NCI-H1436 treated with DMSO at 0.1 percent for 48 hours (cell line): ENCODE measurements at regions not wholly inside any gene's neighbourhood (a gene's known extent, or its start where the extent isn't known, plus 50 kb on each side); places are given as distances from the start of the nearest gene placed in this dataset.

ENCODE experiments used
- DNase-seq: peaks from one replicate; lab custom pipeline; 2025; lab: John Stamatoyannopoulos, UW

DNA sequence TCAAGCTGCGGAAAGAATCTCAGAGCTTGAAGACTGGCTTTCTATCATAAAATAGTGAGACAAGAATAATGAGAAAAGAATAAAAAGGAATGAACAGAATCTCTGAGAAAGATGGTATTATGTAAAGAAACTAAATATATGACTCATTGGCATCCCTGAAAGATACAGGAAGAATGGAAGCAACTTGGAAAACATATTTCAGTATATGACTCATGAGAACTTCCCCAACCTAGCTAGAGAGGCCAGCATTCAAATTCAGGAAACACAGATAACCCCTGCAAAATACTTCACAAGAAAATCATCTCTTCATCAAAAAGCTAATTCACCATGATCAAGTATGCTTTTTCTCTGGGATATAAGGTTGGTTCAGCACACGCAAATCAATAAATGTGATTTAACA lies 2318.0 kb downstream of the PCDH9 start:
- no peak for DNase-seq

DNA sequence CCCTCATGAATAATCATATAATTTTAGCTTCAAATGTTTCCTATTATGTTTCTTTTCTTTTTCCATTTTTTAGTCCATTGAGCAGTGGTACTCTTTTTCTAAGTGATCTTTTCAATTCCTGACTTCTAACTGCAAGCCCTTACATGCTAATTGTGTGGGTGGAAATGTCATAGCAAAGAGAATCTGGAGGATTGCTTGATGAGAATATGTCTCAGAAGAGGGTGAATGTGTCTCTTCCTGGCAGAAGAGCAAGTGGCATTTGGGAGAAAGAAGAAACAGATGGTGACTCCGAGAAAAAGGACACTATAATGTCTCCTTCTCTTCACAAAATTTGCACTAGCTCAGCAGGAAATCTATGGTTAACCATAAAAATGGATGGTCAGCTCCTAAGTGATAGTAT lies 2320.0 kb downstream of the PCDH9 start:
- no peak for DNase-seq

DNA sequence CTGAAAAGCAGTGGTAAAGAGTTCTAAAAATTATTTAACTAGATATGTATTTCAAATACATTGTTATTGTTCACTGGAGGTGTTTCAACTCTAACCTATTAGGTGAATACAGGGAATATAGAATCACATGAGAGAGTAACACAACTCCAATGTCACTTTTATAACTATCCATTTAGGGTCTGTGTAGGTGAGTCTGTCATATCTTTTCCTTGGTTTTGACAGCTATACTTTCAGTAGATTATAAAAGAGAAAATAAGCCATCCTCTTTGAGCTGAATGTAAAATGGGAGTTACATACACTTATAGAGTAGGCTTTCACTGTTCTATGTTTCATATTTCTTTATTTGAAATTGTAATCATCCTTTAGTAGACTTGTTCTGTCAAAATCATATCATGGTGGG lies 2321.0 kb downstream of the PCDH9 start:
- DNase-seq = no peak

DNA sequence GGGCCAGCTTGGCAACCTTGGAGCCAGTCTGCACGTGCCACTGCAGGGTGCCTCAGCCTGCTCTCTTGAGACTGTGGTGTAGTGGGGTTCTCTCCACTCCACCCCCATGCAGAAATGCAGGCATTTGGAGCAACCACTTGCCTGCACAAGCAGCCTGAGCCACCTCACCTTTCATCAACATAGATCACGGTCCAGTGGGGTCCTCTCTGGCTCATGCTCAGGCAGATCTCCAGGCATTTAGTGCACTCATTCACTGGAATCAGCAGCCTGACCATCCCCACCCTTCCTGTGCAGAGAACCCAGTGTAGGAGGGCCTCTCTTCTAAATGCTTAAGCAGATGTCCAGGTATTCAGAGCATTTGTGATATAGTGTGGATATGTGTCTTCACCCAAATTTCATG lies 2330.1 kb downstream of the PCDH9 start:
- no peak for DNase-seq

DNA sequence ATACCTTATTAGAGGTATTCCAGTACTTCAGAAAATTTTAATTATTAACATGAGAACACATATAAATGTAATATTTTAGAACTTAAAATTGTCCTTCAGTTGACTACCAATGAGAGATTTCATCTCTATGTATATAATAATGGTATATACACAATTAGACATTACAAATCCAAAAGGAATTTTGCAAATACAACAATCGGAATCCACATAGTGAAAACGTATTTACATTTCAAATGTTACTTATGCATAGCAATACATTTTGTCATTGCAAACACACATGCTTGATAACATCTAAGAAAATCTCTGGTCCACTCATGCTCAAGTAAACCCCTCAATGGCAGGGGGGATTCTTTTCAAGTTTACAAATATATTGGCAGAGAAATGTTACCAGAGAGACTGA lies 2345.2 kb downstream of the PCDH9 start:
- DNase-seq = no peak

DNA sequence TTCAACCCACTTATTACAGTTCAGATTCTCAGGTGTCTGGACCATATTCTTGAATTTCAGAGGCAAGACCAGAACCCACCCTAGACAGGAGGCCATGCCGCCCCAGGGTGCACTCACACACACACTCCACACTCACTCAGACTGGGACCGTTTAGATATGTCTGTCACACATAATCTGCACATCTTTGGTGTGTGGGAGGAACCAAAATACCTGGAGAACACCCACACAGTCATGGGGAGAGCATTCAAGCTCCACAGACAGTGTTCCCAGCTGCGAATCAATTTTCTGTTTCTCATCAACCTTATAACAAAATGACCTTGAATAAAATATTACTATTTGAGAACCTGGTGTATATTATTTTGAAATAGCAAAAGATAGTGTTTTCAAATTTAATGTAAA lies 2353.0 kb downstream of the PCDH9 start:
- no peak for DNase-seq

DNA sequence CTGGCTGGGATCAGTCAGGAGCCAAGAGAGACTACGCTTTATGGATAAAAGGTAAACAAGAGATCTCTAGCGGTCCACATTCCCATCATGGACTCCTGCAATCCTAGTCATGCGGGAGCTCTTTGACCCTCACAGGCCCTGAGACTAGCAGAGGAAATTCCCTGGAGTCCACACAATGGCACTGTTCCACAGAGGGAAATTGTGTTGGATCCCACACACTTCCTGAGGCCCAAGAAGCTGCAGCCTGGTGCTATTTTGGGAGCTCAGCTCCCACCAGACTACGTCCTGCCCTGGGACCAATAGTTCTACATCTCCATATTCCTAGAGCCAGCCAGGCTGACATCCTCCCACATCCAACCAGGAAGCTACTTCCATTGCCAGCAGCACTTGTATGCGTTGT lies 2358.4 kb downstream of the PCDH9 start:
- no peak for DNase-seq

DNA sequence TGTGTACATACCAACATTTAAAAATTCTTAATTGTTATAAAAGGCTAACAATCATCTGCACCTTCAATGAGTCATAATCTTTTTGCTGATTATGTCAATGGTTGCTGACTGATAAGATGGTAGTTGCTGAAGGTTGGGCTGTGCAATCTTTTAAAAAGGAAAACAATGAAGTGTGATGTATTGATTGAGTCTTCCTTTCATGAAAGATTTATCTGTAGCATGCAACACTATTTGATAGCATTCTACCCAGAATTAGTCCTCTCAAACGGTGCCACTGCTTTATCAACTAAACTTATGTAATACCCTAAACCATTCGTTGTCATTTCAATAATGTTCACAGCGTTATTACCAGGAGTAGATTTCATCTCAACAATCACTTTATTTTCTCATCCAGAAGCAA lies 2360.6 kb downstream of the PCDH9 start:
- DNase-seq = no peak

DNA sequence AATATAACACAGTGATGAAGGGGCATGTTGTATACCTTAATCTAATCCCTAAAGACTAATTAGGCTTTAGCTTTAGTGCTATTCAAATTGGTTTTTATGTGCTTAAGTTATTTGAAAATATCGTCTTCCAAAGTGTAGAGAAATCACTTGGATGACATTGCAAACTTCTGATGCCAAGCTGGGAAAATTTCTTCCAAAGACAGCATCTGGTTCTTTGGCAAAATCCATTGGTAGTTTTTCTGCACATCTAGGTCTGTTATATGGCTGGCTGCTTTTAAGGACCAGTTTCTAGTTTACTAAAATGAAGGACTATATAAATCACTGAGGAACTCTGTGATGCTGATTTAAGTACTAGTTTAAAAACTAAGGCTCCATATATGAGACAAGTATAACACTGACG lies 2362.3 kb downstream of the PCDH9 start:
- DNase-seq = no peak

DNA sequence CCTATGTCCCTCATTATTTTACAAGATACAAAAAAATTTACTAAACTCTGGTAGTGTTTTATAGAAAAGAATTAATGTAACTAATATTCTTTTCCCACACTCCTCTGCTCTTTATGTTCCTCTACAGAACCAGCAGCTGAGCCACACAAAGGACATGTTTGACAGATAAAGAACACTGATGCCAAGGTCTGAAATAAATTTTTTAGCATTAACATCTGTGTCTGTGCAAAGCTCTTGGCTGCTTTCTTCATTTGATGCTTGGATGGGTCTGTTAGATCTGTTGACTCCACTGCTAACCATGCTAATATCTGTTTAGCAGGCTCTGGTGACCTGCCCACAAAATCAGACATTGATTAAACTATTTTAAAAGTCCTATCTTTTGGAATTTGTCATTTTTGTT lies 2363.8 kb downstream of the PCDH9 start:
- DNase-seq = no peak

DNA sequence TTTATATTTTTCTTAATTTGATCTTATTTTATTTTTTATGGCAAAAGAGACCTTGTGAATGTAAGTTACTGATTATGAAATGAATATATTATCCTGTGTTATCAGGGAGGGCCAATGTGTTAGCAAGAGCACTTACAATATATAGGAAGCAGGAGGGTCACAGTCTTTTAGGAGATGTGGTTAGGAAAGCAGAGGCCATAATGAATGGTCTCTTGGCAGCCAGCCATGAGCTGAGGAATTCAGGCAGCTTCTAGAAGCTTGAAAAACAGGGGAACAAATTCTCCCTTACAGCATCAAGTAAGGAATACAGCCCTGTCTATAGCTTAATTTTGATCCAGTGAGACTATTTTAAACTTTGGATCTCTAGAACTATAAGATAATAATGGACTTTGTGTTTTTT lies 2374.6 kb downstream of the PCDH9 start:
- no peak for DNase-seq

DNA sequence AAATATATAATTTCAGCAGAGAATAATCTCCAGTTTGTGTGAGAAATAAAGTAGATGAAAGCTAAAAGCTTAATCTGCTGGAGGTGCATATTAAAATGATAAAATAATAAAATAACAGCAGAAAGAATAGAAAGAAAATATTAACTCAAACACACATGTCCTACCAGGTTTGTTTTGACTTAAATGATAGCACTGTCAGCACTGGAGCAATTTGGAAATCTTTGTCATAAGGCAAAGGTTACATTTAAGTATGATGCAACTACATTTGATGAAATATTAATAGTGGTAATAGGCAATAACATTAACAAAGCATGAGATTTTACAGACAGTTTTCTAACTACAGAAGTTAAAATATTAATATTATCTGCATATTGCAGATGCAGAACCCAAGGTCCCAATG lies 2380.1 kb downstream of the PCDH9 start:
- DNase-seq = no peak

DNA sequence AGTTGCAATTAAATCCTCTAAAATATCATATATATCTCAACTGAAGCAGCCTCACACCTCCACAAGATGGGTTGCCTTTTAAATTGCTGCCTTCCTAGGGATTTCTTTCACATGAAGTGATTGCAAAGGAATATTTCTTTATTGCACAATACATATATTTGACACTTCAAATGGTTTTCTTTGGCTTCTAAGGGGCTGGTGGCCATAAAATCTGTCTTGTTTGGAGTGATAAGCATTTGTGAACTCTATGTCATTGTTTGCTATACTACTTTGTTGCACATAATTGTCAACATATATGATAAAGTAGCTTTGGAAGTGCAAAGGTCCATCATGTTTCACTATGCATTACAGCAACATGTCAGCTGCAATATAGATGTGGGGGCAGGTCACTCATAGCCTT lies 2380.9 kb downstream of the PCDH9 start:
- no peak for DNase-seq

DNA sequence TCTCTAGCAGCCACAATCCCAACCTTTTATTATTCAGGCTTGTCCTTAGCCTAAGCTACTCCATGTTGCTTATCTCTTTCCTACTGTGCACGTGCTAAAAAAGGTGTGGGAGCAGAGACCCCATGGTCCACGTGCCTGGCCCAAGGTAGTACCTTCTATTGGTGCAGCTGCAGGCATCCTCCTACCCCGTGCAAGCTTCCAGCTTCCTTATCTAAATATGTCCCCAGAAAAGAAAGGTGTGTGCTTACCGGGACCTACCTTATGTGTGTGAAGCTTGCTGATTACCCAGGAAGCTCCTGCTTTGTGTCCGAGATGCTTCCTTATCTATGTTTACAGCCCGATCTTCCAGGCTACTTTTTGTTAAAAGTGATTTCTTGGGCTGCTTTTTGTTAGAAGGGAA lies 2382.4 kb downstream of the PCDH9 start:
- no peak for DNase-seq

DNA sequence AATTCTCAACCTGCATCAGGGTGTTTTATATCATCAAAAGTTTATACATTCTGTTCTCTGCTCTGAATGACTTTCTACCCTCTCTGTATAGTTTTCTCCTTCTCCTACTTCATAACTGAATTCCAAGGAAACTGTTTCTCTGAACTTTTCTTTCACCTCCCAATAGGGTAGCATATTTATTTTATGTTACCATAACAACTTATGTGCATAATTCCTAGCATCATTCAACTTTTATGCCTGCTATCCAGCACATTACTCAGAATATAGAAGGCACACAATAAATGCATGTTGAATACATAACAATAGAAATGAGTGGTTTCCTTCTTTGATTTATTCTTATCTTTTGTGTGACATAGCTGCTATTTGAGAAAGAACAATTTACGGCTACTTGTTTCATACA lies 2385.0 kb downstream of the PCDH9 start:
- DNase-seq = no peak

DNA sequence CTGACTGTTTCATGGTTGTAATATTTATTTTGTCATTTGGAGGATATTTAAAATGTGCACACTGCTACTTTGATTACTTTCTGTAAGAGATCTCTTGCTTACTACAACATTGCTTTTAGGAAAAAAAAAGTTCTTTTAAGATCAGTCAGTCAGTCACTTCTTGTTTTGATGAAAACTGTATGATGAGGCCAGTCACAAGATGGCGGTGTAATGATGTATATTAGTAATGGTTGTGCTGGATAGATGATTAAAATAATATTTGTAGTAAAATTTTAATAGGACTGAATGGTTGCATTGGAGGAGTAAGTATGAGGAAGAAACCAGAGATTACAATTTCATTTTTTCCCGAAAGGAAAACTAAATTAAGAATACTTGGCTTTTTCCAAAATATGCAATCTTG lies 2411.1 kb downstream of the PCDH9 start:
- DNase-seq = no peak

DNA sequence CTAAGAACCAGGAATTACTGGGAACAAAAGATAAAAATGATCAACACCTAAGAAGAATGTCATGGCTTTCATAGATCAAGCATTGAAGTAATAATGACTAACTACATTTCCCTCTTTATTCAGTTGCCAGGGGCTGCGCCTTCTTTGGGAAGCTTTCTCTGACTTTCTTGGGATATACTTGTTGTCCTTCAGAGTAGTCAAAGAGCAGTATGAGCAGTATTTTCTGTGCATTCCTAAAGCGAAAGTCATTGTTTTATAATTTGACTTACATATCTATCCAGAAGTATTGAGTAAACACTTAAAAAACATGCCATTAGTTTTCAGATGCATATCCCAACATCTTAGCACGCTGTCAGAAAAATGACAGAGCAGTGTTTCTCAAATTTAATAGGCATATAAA lies 2412.4 kb downstream of the PCDH9 start:
- DNase-seq = no peak

DNA sequence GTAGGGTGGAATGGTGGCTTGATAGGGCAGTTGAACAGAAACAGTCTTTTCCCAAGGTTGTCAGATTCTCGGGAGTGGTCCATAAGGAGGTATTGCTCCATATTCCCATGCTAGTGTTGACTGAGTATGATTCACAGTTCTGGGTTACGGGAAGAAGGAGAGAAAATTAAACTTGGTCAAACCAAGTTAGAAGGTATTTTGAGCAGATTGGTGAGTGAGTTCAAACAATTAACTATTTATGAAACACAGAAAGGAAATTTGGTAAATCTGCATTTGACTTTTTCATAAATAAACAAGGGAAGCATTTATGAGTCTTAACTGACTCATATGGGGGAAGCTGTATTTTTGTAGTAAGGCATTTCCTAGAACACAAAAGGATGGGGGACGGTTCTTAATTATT lies 2419.4 kb downstream of the PCDH9 start:
- DNase-seq = no peak

DNA sequence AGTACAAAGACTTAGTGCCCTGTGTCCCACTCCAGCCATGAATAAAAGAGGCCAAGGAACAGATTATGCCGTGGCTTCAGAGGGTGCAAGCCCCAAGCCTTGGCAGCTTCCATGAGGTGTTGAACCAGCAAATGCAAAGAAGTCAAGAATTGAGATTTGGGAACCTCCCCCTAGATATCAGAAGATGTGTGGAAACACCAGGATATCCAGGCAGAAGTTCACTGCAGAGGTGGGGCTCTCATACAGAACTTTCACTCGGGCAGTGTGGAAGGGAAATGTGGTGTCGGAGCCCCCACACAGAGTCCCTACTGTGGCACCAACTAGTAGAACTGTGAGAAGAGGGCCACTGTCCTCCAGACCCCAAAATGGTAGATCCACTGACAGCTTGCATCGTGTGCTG lies 2421.4 kb downstream of the PCDH9 start:
- no peak for DNase-seq

DNA sequence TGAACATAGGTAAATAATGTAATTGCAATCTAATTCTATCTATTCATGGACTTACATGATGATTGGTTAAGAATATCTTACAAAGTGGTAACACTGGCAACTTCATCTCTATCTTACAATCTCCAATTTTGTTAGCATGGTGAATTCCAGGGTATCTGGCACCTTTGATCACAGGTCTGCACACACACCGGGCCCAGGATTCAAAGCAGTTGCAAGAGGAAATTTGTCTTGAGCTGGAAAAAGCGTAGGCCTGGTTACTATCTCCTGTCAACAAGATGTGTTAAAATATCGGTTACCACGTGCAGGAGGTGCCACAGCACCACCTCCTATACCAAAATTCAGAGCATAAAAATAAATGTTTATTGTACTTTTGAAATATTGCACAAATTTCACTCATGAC lies 2428.4 kb downstream of the PCDH9 start:
- DNase-seq = no peak

DNA sequence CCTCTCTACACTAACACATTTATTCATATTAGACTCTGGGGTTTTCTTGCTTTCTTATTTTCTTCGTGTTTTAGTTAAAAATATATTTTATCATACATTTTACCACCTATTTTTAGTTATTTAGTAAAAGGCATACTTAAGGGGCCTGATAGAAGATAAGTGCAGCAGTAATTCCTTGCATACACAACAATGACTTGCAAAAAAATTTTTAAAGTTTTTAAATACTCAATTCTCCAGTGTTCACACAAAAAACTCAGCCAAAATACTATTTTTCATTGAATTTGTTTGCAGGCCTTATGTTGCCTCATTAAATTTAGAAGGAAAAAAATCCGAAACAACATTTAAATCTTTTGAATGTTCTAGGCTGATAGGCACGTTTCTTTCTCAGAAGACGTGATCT lies 2431.7 kb downstream of the PCDH9 start:
- DNase-seq = no peak

DNA sequence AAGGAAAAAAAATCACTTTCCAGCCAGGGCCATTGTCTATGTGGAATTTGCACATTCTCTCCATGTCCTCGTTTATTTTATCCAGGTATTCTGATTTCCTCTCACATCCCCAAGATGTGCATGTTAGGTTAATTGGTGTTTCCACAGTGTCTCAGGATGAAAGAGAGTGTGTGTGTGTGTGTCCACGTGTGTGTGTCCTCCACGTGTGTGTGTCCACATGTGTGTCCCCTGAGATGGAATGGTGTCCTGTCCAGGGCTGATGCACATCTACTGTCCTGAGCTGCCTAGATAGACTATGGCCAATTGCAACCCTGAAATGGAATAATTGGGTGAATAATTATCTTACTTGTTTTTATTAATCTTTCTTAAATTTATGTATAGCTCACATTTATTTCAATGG lies 2436.5 kb downstream of the PCDH9 start:
- no peak for DNase-seq

DNA sequence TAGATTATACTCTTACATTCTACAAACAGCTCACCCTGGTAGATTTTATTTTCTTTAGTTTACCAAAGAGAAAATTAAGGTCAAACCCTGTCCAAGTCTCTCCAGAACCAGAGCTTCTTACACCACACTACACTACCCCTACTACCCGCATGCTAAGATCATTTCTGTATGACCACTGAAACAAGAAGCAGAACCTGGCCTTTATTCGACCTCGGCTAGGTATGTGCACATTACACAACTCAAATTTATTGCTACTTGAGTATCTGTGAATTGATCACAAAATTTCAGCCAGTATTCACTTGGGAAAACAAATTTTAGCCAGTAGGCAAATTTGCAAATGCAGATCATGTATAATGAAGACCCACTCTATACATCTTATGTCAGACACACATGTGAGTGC lies 2437.0 kb downstream of the PCDH9 start:
- DNase-seq = no peak

DNA sequence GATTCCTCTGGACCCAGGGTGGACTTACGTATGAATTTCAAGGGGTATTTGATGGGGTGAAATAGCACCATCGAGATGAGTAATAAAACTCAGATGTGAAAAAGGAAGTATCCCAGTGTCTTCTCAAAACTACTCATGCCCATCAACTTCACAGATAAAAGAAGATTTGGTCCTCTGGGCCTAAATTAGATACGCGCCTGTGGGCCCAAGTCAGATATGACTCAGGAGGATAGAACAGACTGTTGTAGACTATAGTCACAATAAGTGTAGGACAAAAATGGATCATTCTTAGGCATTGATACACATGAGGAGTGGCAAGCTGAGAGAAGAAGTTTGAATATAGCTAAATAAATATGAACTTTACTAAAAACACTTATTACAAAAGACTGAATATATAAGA lies 2438.8 kb downstream of the PCDH9 start:
- DNase-seq = no peak

DNA sequence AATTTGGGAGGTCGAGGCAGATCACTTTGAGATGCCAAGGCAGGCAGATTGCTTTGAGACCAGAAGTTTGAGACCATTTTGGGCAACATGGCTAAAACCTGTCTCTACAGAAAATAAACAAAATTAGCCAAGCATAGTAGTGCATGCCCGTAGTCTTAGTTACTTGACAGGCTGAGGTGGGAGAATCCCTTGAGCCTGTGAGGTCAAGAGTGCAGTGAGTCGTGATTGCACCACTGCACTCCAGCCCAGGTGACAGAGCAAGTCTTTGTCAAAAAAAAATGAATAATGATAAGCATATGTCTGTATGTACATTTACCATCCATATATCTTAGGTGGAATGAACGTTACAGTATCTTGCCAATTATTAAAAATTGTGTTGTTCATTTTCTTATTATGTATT lies 2447.7 kb downstream of the PCDH9 start:
- DNase-seq = no peak
